PC-3 (cell line): ENCODE measurements at regions not wholly inside any gene's neighbourhood (a gene's known extent, or its start where the extent isn't known, plus 50 kb on each side); places are given as distances from the start of the nearest gene placed in this dataset.
"Not testable (repeated sequence)": the region's sequence is repeated elsewhere in the genome, so short reads cannot be mapped to it uniquely, and the experiment has no call there.

Experiments used
- ATAC-seq: fragments of 200-7000 bp; cut with Tn5 transposase; 2 replicates; pipeline ENCODE4 v1.9.1; 2020; ENCODE audit warnings: mild to moderate bottlenecking, moderate library complexity
- BruUV-seq: library from RNA; stranded (reverse); fragments of 400-500 nt; replicated peaks from 2 replicates; lab custom pipeline; 2021; lab: Mats Ljungman, UMichigan
- CTCF ChIA-PET: fragments of 300-600 bp; sonication (Branson Sonifier 250); formaldehyde crosslinking; loops from one replicate; lab custom pipeline; 2022; ENCODE audit warnings: antibody characterized with exemption; lab: Charles Lee
- POLR2A ChIA-PET: fragments of 300-600 bp; sonication (Branson Sonifier 250); formaldehyde crosslinking; loops from one replicate; lab custom pipeline; 2022; ENCODE audit warnings: antibody characterized with exemption; ENCODE audit not compliant: unreplicated experiment; lab: Charles Lee
- DNase-seq: peaks from one replicate; pipeline ENCODE4 v3.0.0-alpha.2; 2015
- H2AFZ ChIP-seq: fragments of 300-600 bp; sonication (generic); 2 replicates; pipeline ENCODE4 v1.6.0; 2016; ENCODE audit warnings: antibody characterized with exemption, low read length
- H3F3A ChIP-seq: fragments of 300-600 bp; sonication (generic); one replicate; pipeline ENCODE4 v1.6.0; 2017; ENCODE audit warnings: antibody characterized with exemption, low read length, control low read depth, mild to moderate bottlenecking; ENCODE audit not compliant: unreplicated experiment
- H3K27ac ChIP-seq: fragments of 300-600 bp; sonication (generic); 2 replicates; pipeline ENCODE4 v1.5.1; 2016; ENCODE audit warnings: mild to moderate bottlenecking, low read length
- H3K27me3 ChIP-seq: fragments of 300-600 bp; sonication (generic); 2 replicates; pipeline ENCODE4 v1.6.1; 2016; ENCODE audit warnings: low read length, mixed read lengths
- H3K36me3 ChIP-seq: fragments of 300-600 bp; sonication (generic); 2 replicates; pipeline ENCODE4 v1.6.1; 2016; ENCODE audit warnings: low read depth, mixed run types, low read length, mixed read lengths
- H3K4me1 ChIP-seq: fragments of 300-600 bp; sonication (generic); 2 replicates; pipeline ENCODE4 v1.5.1; 2016; ENCODE audit warnings: low read length; ENCODE audit not compliant: insufficient read depth
- H3K4me2 ChIP-seq: fragments of 300-600 bp; sonication (generic); 2 replicates; pipeline ENCODE4 v1.6.0; 2016; ENCODE audit warnings: low read length
- H3K4me3 ChIP-seq: fragments of 300-600 bp; sonication (generic); 2 replicates; pipeline ENCODE4 v1.5.1; 2016; ENCODE audit warnings: mild to moderate bottlenecking, low read length, mixed read lengths
- H3K79me2 ChIP-seq: fragments of 300-600 bp; sonication (generic); 2 replicates; pipeline ENCODE4 v1.6.1; 2017; ENCODE audit warnings: low read length, mixed read lengths
- H3K9ac ChIP-seq: fragments of 300-600 bp; sonication (generic); 2 replicates; pipeline ENCODE4 v1.6.0; 2016; ENCODE audit warnings: mild to moderate bottlenecking, low read length
- H3K9me2 ChIP-seq: fragments of 300-600 bp; sonication (generic); replicated peaks from 2 replicates; pipeline ENCODE4 v1.6.1; 2016; ENCODE audit warnings: mixed run types, low read length, mixed read lengths
- H3K9me3 ChIP-seq: fragments of 300-600 bp; sonication (generic); 2 replicates; pipeline ENCODE4 v1.6.1; 2016; ENCODE audit warnings: low read length, mixed read lengths
- H4K20me1 ChIP-seq: fragments of 300-600 bp; sonication (generic); 2 replicates; pipeline ENCODE4 v1.6.1; 2016; ENCODE audit warnings: low read length, mixed read lengths
- CTCF ChIP-seq: fragments of 300-600 bp; sonication (generic); conservative IDR thresholded peaks from 2 replicates; pipeline ENCODE4 v1.5.1; 2017; ENCODE audit warnings: antibody characterized with exemption, low read depth, mild to moderate bottlenecking, low read length
- EZH2 ChIP-seq: fragments of 300-600 bp; sonication (generic); IDR thresholded peaks from one replicate; pipeline ENCODE4 v1.6.1; 2017; ENCODE audit warnings: antibody characterized with exemption, mild to moderate bottlenecking, low read length; ENCODE audit not compliant: unreplicated experiment
- EZH2phosphoT487 ChIP-seq: fragments of 300-600 bp; sonication (generic); IDR thresholded peaks from 2 replicates; pipeline ENCODE4 v1.6.1; 2018; ENCODE audit warnings: mild to moderate bottlenecking, antibody characterized with exemption, low read length, borderline replicate concordance
- intact Hi-C: fragments of 100-400 bp; cut with micrococcal nuclease; formaldehyde crosslinking; loops from 2 replicates; pipeline ENCODE4 v1.9.0; 2023

- no peaks in the 10 kb centered on the region for H3K4me1 ChIP-seq
- 0 out of 2 replicates have a peak, but pooled peaks cover 2% of the 10 kb centered on the region for H3K27me3 ChIP-seq
- H3K27ac ChIP-seq, result no peak overlapping the region
- no peaks in the 10 kb centered on the region for H4K20me1 ChIP-seq
- H3K79me2 ChIP-seq, result no peaks in the 10 kb centered on the region
- no peak overlapping the region for H3K9ac ChIP-seq
- CTCF ChIA-PET, result no interaction called here
- intact Hi-C loops, result no loop called here
- no peak for TF ChIP-seq EZH2phosphoT487
- TF ChIP-seq EZH2, result no peak
- no peak for TF ChIP-seq CTCF
- DNase-seq (no peak), ATAC-seq (no peak)
- no TSS peak for BruUV-seq
- no peaks in the 10 kb centered on the region for H3K9me3 ChIP-seq
- POLR2A ChIA-PET, result no interaction called here
- H3K36me3 ChIP-seq, result no peaks in the 10 kb centered on the region
- no peaks in the 10 kb centered on the region for H3K9me2 ChIP-seq
- H3F3A ChIP-seq, result no peaks in the 10 kb centered on the region
- H2AFZ ChIP-seq, result no peak overlapping the region
- H3K4me2 ChIP-seq, result no peak overlapping the region
- H3K4me3 ChIP-seq, result no peak overlapping the region
Measured at GRCh38 chr2:142557391-142557790, 320.1 kb upstream of the KYNU start.

GRCh38 chr2:142545999-142546398, 331.5 kb upstream of the KYNU start:
- ATAC-seq, POLR2A ChIA-PET, DNase-seq, CTCF ChIA-PET, H3K36me3 ChIP-seq, H3K4me3 ChIP-seq, BruUV-seq, H3K9ac ChIP-seq, H3K4me1 ChIP-seq, H3K4me2 ChIP-seq, H3K27me3 ChIP-seq, H4K20me1 ChIP-seq, intact Hi-C loops, H3K79me2 ChIP-seq, H3F3A ChIP-seq, H3K27ac ChIP-seq, H3K9me3 ChIP-seq, H2AFZ ChIP-seq, H3K9me2 ChIP-seq: not testable (repeated sequence)

GRCh38 chr2:142545036-142545435, 332.4 kb upstream of the KYNU start:
- TF ChIP-seq EZH2phosphoT487 (no peak), EZH2 (no peak), CTCF (no peak)
- Histone ChIP-seq H2AFZ (no peak overlapping the region), H3K27me3 (no peaks in the 10 kb centered on the region), H3K9ac (no peak overlapping the region), H3K4me1 (no peaks in the 10 kb centered on the region), H3K9me2 (no peaks in the 10 kb centered on the region), H3K4me3 (no peak overlapping the region), H3K4me2 (no peak overlapping the region), H4K20me1 (no peaks in the 10 kb centered on the region), H3K36me3 (no peaks in the 10 kb centered on the region), H3K79me2 (no peaks in the 10 kb centered on the region), H3F3A (no peaks in the 10 kb centered on the region), H3K27ac (no peak overlapping the region), H3K9me3 (no peaks in the 10 kb centered on the region)
- CTCF ChIA-PET, result no interaction called here
- intact Hi-C loops, result no loop called here
- ATAC-seq (no peak), DNase-seq (no peak)
- BruUV-seq, result no TSS peak
- POLR2A ChIA-PET, result no interaction called here
